GM12878 (cell line): ENCODE measurements at regions not wholly inside any gene's neighbourhood (a gene's known extent, or its start where the extent isn't known, plus 50 kb on each side); places are given as distances from the start of the nearest gene placed in this dataset.

Experiments used
- ATAC-seq: fragments of 200-7000 bp; cut with Tn5 transposase; 3 replicates; pipeline ENCODE4 v1.9.1; 2020; ENCODE audit warnings: mild to moderate bottlenecking, moderate library complexity
- BruUV-seq: library from RNA; stranded (reverse); fragments of 400-500 nt; replicated peaks from 2 replicates; lab custom pipeline; 2021; lab: Mats Ljungman, UMichigan
- CTCF ChIA-PET: fragments of 300-600 bp; sonication (Branson Sonifier 250); formaldehyde crosslinking; extraction: SDS; loops from one replicate; lab custom pipeline; 2021; ENCODE audit warnings: inconsistent platforms; lab: Yijun Ruan, JAX
- POLR2A ChIA-PET: fragments of 350-600 bp; formaldehyde crosslinking; extraction: SDS; loops from one replicate; lab custom pipeline; 2021; ENCODE audit warnings: inconsistent platforms; lab: Charles Lee
- RAD21 ChIA-PET: fragments of 300-600 bp; sonication (Branson Sonifier 250); formaldehyde crosslinking; loops from one replicate; lab custom pipeline; 2023; ENCODE audit warnings: antibody characterized with exemption; ENCODE audit not compliant: unreplicated experiment; lab: Charles Lee
- SMC1A ChIA-PET: fragments of 300-600 bp; sonication (Branson Sonifier 250); formaldehyde crosslinking; loops from one replicate; lab custom pipeline; 2023; ENCODE audit not compliant: unreplicated experiment, uncharacterized antibody; lab: Charles Lee
- DNase-seq: peaks from one replicate; pipeline ENCODE4 v3.0.0-alpha.2; 2011; ENCODE audit warnings: low read depth, low spot score
- FAIRE-seq: peaks from 3 replicates; lab custom pipeline; 2011; peaks lifted over from hg19 to GRCh38; lab: Jason Lieb, UNC
- H2AFZ ChIP-seq: 2 replicates; pipeline ENCODE4 v1.6.0; 2011; ENCODE audit warnings: low read depth, low read length, control low read depth; ENCODE audit not compliant: control insufficient read depth
- H3K27ac ChIP-seq: 2 replicates; pipeline ENCODE4 v1.5.1; 2011; ENCODE audit warnings: control low read depth; ENCODE audit not compliant: control insufficient read depth, insufficient read depth
- H3K27me3 ChIP-seq, 2 experiments: replicated peaks in 1 of 2; 2 replicates each; pipeline versions ENCODE4 v1.6.0 to v1.6.1; 2011; ENCODE audit warnings: low read length in 1 of 2; ENCODE audit not compliant: control insufficient read depth in 2 of 2, insufficient read depth in 2 of 2
- H3K36me3 ChIP-seq, 2 experiments: 2 replicates each; pipeline ENCODE4 v1.5.1; 2011; ENCODE audit warnings: low read length in 1 of 2; ENCODE audit not compliant: control insufficient read depth in 2 of 2, insufficient read depth in 2 of 2
- H3K4me1 ChIP-seq: 2 replicates; pipeline ENCODE4 v1.6.1; 2011; ENCODE audit warnings: mild to moderate bottlenecking, low read length, moderate library complexity, mixed read lengths; ENCODE audit not compliant: control insufficient read depth, insufficient read depth
- H3K4me2 ChIP-seq: 2 replicates; pipeline ENCODE4 v1.6.0; 2011; ENCODE audit warnings: control low read depth; ENCODE audit not compliant: control insufficient read depth, insufficient read depth
- H3K4me3 ChIP-seq: fragments of 200-600 bp; sonication (generic); 2 replicates; pipeline ENCODE4 v1.5.1; 2016
- H3K79me2 ChIP-seq: 2 replicates; pipeline ENCODE4 v1.6.0; 2011; ENCODE audit warnings: low read length; ENCODE audit not compliant: control insufficient read depth, insufficient read depth
- H3K9ac ChIP-seq: 2 replicates; pipeline ENCODE4 v1.8.0; 2011; ENCODE audit warnings: low read length, control low read depth, mixed read lengths; ENCODE audit not compliant: control insufficient read depth, insufficient read depth
- H3K9me3 ChIP-seq: replicated peaks from 3 replicates; pipeline ENCODE4 v1.5.1; 2011; ENCODE audit warnings: mild to moderate bottlenecking, low read length; ENCODE audit not compliant: control insufficient read depth, insufficient read depth
- H4K20me1 ChIP-seq: 2 replicates; pipeline ENCODE4 v1.6.0; 2011; ENCODE audit not compliant: control insufficient read depth, insufficient read depth
- ATF7 ChIP-seq: fragments of 450-650 bp; IDR thresholded peaks from 2 replicates; pipeline ENCODE4 v1.6.1; 2016; ENCODE audit warnings: low read depth, mild to moderate bottlenecking
- BRCA1 ChIP-seq: IDR thresholded peaks from 2 replicates; pipeline ENCODE4 v1.6.1; 2011; ENCODE audit warnings: low read depth, low read length, improper control_type of control experiment
- CBX3 ChIP-seq: fragments of 200-600 bp; sonication (generic); IDR thresholded peaks from 2 replicates; pipeline ENCODE4 v1.6.1; 2016; ENCODE audit warnings: low read depth, borderline replicate concordance
- DPF2 ChIP-seq: fragments of 450-650 bp; IDR thresholded peaks from 2 replicates; pipeline ENCODE4 v1.6.1; 2017; ENCODE audit warnings: mild to moderate bottlenecking
- E4F1 ChIP-seq: fragments of 450-650 bp; IDR thresholded peaks from 2 replicates; pipeline ENCODE4 v1.6.1; 2018; ENCODE audit warnings: borderline replicate concordance, mild to moderate bottlenecking; ENCODE audit not compliant: partially characterized antibody
- EZH2 ChIP-seq: IDR thresholded peaks from 2 replicates; pipeline ENCODE4 v1.6.1; 2012; ENCODE audit warnings: low read depth, mild to moderate bottlenecking, control low read depth, inconsistent platforms, low read length, borderline replicate concordance; ENCODE audit not compliant: control insufficient read depth
- FOXK2 ChIP-seq: fragments of 450-650 bp; IDR thresholded peaks from 2 replicates; pipeline ENCODE4 v1.6.1; 2017; ENCODE audit warnings: mild to moderate bottlenecking, moderate library complexity
- FOXM1 ChIP-seq: IDR thresholded peaks from 2 replicates; pipeline ENCODE4 v1.6.1; 2012; ENCODE audit warnings: low read depth, mild to moderate bottlenecking, inconsistent platforms, low read length, moderate library complexity
- HCFC1 ChIP-seq: fragments of 150-350 bp; IDR thresholded peaks from 2 replicates; pipeline ENCODE4 v1.6.1; 2014; ENCODE audit warnings: low read length
- HDGF ChIP-seq: fragments of 450-650 bp; IDR thresholded peaks from 2 replicates; pipeline ENCODE4 v1.6.1; 2016; ENCODE audit warnings: antibody characterized with exemption
- JUND ChIP-seq: IDR thresholded peaks from 2 replicates; pipeline ENCODE4 v1.6.1; 2012; ENCODE audit warnings: low read depth, mild to moderate bottlenecking, low read length, improper control_type of control experiment, moderate library complexity
- NRF1 ChIP-seq: conservative IDR thresholded peaks from 2 replicates; pipeline ENCODE4 v1.6.1; 2011; ENCODE audit warnings: mild to moderate bottlenecking, low read depth, low read length, improper control_type of control experiment
- POLR2A ChIP-seq: IDR thresholded peaks from 2 replicates; pipeline ENCODE4 v1.6.1; 2011; ENCODE audit warnings: low read depth, mild to moderate bottlenecking, low read length
- POLR2AphosphoS5 ChIP-seq: IDR thresholded peaks from 2 replicates; pipeline ENCODE4 v1.6.1; 2011; ENCODE audit warnings: mild to moderate bottlenecking, low read length, inconsistent platforms
- SREBF1 ChIP-seq: IDR thresholded peaks from 2 replicates; pipeline ENCODE4 v1.6.1; 2012; ENCODE audit warnings: mild to moderate bottlenecking, low read length
- SREBF2 ChIP-seq: IDR thresholded peaks from 2 replicates; pipeline ENCODE4 v1.6.1; 2012; ENCODE audit warnings: mild to moderate bottlenecking, low read length
- SRF ChIP-seq, 2 experiments: IDR thresholded peaks; 2 replicates each; pipeline ENCODE4 v1.6.1; 2011; ENCODE audit warnings: low read depth in 2 of 2, low read length in 2 of 2, mild to moderate bottlenecking in 1 of 2, moderate library complexity in 1 of 2
- SUZ12 ChIP-seq: fragments of 200-600 bp; sonication (generic); IDR thresholded peaks from one replicate; pipeline ENCODE4 v1.6.1; 2018; ENCODE audit warnings: antibody characterized with exemption, mild to moderate bottlenecking; ENCODE audit not compliant: unreplicated experiment
- TCF7 ChIP-seq: IDR thresholded peaks from 2 replicates; pipeline ENCODE4 v1.6.1; 2014; ENCODE audit warnings: antibody characterized with exemption, borderline replicate concordance
- WRNIP1 ChIP-seq: IDR thresholded peaks from 2 replicates; pipeline ENCODE4 v1.6.1; 2011; ENCODE audit warnings: low read depth, low read length, improper control_type of control experiment, borderline replicate concordance
- YBX1 ChIP-seq: fragments of 450-650 bp; IDR thresholded peaks from 2 replicates; pipeline ENCODE4 v1.6.1; 2016; ENCODE audit warnings: antibody characterized with exemption
- ZBED1 ChIP-seq: IDR thresholded peaks from 2 replicates; pipeline ENCODE4 v1.6.1; 2016; ENCODE audit warnings: borderline replicate concordance
- ZNF217 ChIP-seq: fragments of 450-650 bp; IDR thresholded peaks from 2 replicates; pipeline ENCODE4 v1.6.1; 2017; ENCODE audit warnings: antibody characterized with exemption, mild to moderate bottlenecking
- WGBS: methylation state at CpG from one replicate; pipeline ENCODE4 v1.1.6; 2016; ENCODE audit warnings: low lambda C conversion rate; ENCODE audit not compliant: insufficient replicate concordance, insufficient coverage; ENCODE audit errors: missing lambda C conversion rate; 5-methylcytosine and 5-hydroxymethylcytosine counted together
- in situ Hi-C: fragments of 300-500 bp; cut with MboI; formaldehyde crosslinking; loops from 9 replicates; pipeline ENCODE4 v1.14.3; 2018; ENCODE audit warnings: mixed read lengths
- intact Hi-C: fragments of 100-400 bp; cut with micrococcal nuclease; formaldehyde crosslinking; loops from one replicate; pipeline ENCODE4 v1.14.2; 2022; ENCODE audit not compliant: unreplicated experiment
- TF ChIP-seq, protein P1 (sequence below): IDR thresholded peaks from 2 replicates; pipeline ENCODE4 v1.6.1; 2012; ENCODE audit warnings: low read depth, low read length, improper control_type of control experiment

DNA sequence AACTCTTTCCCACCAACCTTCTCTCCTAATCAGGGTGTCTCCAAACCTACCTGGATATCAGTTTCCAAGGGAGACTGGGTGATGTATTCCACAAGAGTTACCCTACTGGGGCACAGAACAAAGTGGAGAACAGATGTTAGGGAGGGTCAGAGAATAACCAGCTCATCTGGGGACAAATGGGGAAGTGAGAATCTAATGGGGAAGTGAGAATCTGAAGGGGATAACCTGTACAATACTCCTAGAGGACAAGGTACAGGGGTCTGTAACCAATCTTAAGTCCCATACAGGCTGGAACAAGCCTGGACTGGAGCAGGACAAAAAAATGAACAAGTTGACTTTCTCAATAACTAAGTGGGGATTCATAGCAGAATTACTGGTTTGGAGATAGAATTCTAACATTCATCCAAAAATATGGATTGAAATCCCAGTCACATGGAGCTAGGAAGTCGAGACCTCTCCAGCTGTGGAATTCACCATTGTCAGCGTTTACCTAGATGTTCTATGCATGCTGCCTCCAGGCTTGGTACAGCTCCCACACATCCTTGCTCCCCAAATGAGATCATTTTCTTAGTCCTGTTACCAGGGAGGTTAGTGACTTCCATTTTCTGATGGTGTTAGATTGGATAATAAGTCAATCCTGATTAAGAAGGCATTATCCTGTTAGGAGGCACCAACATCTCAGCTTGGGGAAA is 214.8 kb upstream of the MOCS1 start:
- ChIA-PET RAD21 (interaction anchor here (0.6 to 4.9 kb wide), 14 partner anchors 10 to 168 kb away, joined by 3 to 58 read pairs (median 6); no protein-coding TSS in a partner anchor), POLR2A (interaction anchor here (0.7 to 3.4 kb wide), 11 partner anchors 9 to 103 kb away, joined by 3 to 22 read pairs (median 4); no protein-coding TSS in a partner anchor), SMC1A (interaction anchor here (0.6 to 11.1 kb wide), 27 partner anchors 11 to 168 kb away, joined by 3 to 131 read pairs (median 5); no protein-coding TSS in a partner anchor), CTCF (interaction anchor here (1.0 to 4.0 kb wide), 8 partner anchors 8 to 168 kb away, joined by 3 to 26 read pairs (median 8); no protein-coding TSS in a partner anchor)
- ATAC-seq = peak; percentile 97
- FAIRE-seq = peak; percentile 79
- no peaks in the 10 kb centered on the region for H3K36me3 ChIP-seq
- in situ Hi-C loops = no loop called here
- H3K4me3 ChIP-seq = no peak overlapping the region
- intact Hi-C loops = loop anchor here (2.0 kb wide), 1 partner anchor 104 kb away; no protein-coding TSS in a partner anchor
- peak overlapping the region; percentile 28 for H3K4me2 ChIP-seq
- H3K27ac ChIP-seq = peak overlapping the region; percentile 60
- H3K4me1 ChIP-seq = peaks cover 11% of the 10 kb centered on the region
- no peaks in the 10 kb centered on the region; the same call in 1 of the 3 replicates for H3K9me3 ChIP-seq
- no peaks in the 10 kb centered on the region for H3K79me2 ChIP-seq
- H3K27me3 ChIP-seq = no peaks in the 10 kb centered on the region
- WGBS = 0% methylated on average over 2 of the region's 2 CpGs
- no TSS peak for BruUV-seq
- peak; percentile 88 for DNase-seq
- H4K20me1 ChIP-seq = no peaks in the 10 kb centered on the region
- no peak overlapping the region for H3K9ac ChIP-seq
- no peak overlapping the region for H2AFZ ChIP-seq
- TF ChIP-seq POLR2AphosphoS5 = no peak
- TF ChIP-seq SREBF1 = no peak
- TF ChIP-seq HCFC1 = no peak
- TF ChIP-seq E4F1 = no peak
- peak; percentile 23 to 95; a peak in 3 of 4 replicates for TF ChIP-seq SRF (IDR thresholded peaks at IDR 0.05; ENCODE audit: low read depth in 2 of 2, low read length in 2 of 2)
- TF ChIP-seq NRF1 = no peak
- no peak for TF ChIP-seq WRNIP1
- peak; percentile 29; the same call in 1 of the 2 replicates for TF ChIP-seq ZBED1
- peak; percentile 76; the same call in 1 of the 2 replicates for TF ChIP-seq FOXM1
- peak; percentile 54; the same call in 1 of the 2 replicates for TF ChIP-seq ATF7
- no peak for TF ChIP-seq HDGF
- no peak for TF ChIP-seq YBX1
- 0 out of 2 replicates have a peak, but pooled peaks have one; percentile 35 for TF ChIP-seq JUND
- no peak for TF ChIP-seq CBX3
- TF ChIP-seq BRCA1 = no peak
- no peak; the same call in 1 of the 2 replicates for TF ChIP-seq ZNF217
- no peak for TF ChIP-seq SUZ12
- TF ChIP-seq SREBF2 = no peak
- TF ChIP-seq DPF2 = peak; percentile 100
- TF ChIP-seq, protein P1, sequence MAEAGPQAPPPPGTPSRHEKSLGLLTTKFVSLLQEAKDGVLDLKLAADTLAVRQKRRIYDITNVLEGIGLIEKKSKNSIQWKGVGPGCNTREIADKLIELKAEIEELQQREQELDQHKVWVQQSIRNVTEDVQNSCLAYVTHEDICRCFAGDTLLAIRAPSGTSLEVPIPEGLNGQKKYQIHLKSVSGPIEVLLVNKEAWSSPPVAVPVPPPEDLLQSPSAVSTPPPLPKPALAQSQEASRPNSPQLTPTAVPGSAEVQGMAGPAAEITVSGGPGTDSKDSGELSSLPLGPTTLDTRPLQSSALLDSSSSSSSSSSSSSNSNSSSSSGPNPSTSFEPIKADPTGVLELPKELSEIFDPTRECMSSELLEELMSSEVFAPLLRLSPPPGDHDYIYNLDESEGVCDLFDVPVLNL = no peak
- TF ChIP-seq FOXK2 = no peak
- no peak for TF ChIP-seq POLR2A
- peak; percentile 36; the same call in 1 of the 2 replicates for TF ChIP-seq TCF7
- TF ChIP-seq EZH2 = no peak
